ENCODE measurements at regions not wholly inside any gene's neighbourhood (a gene's known extent, or its start where the extent isn't known, plus 50 kb on each side); places are given as distances from the start of the nearest gene placed in this dataset.

DNA sequence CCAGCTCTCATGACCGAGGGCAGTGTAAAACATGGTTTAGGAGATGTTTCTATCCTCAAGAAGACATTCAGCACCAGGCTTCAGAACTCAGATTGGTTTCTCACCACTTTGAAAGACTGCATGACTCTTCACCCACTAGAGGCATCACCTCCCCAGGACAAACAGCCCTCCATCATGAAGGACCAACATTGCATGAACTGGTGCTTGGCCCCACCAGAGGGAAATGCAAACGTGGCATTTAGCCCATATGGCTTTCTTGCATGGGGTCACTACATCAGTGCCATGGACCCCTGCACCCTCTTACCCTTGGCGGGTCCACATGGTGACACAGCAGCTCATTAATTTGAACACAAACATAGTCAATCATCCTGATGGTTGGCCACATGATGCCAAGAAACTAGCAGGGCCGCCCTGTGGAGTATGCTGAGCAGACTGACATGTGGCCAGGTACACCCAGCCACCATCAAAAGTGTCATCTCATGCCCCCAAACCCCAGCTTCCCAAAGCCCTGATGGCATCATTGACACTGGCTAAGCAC, 129.5 kb upstream of the FSTL4 start:
- no peak for DNase-seq (ENCODE audit: low read depth in 2 of 2)

- no peak for DNase-seq (ENCODE audit: low read depth in 2 of 2)
These were observed 129.1 kb upstream of the FSTL4 start for GRCh38 chr5:133741396-133741795.

DNA sequence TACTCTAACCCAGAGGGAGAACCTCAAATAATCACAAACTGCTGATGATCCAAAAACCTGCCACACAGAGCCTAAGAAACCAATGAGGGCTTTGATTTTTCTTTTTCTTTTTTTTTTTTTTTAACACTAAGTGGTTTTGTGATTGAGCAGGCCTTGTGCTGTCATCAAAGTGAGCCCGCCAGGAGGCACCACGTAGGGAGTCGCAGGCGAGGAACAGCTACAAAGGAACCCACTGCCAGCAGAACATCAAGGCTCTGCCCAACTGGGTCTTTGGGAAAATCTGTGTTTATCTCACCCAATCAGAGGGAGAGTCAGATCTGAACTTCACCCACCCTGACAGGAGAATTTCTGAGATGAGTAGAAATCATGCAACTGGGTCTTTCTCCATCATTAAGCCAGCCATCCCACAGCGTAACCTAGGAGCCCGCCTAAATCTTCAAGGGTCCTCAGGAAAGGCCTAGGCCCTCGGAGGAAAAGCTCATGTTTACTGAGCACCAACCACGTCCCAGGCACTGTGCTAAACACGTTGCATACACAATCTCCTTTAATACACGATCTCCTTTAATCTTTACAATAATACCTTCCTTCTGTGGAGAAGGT, 126.9 kb upstream of the FSTL4 start:
- DNase-seq (ENCODE audit: low read depth in 2 of 2), result no peak

GRCh38 chr5:133738271-133738670, 125.9 kb upstream of the FSTL4 start:
- DNase-seq (ENCODE audit: low read depth in 2 of 2), result no peak

GRCh38 chr5:133736512-133736911, 124.2 kb upstream of the FSTL4 start:
- DNase-seq (ENCODE audit: low read depth in 2 of 2), result no peak

DNA sequence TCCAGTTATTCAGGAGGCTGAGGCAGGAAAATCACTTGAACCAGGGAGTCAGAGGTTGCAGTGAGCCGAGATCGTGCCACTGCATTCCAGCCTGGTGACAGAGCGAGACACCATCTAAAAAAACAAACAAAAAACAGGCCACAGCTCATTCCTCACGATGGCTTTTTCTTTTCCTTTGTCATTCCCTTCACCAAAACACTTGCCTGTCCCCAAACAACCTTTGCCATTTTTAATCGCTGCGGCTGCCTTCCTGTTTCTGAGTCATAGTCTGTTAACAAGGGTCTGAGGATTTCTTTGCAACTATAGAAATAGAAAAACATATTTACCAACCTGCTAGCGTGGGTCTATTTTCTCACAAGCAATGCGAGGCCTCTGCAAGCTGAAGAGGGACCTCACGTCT, 123.0 kb upstream of the FSTL4 start:
- no peak for DNase-seq (ENCODE audit: low read depth in 2 of 2)

DNA sequence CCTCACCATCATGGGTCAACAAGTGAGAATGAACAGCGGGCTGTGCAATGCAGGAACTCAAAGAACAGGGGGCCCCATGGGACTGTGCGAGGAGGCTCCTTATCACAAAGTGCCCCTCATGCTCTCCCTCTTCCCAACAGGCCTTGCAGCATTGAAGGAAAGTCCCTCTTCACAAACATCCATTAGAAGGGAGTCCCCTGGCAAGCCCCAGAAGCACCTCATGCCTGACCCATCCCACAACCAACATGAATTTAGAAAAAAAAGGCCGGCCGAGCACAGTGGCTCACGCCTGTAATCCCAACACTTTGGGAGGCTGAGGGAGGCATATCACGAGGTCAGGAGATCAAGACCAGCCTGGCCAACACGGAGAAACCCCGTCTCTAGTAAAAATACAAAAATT, 122.6 kb upstream of the FSTL4 start:
- DNase-seq (ENCODE audit: low read depth in 2 of 2), result no peak

DNA sequence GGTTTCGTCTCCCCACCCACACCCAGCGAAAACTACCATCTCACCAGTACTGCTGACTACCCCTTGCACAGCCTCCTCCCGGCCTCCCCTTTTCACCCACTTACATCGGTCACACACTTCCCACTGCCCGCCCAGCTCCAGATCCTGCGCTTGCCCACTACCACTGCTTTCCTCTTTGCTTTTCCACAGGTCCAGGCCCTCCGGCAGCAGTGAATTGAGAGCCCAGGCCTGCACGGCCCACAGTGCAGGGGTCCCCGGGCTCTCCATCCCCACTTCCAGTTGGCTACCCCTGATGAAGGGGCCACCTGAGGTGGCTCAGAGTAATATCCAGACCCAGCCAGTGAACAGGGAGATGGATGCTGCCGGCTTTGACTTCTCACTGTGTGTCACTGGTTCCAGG, 120.2 kb upstream of the FSTL4 start:
- no peak for DNase-seq (ENCODE audit: low read depth in 2 of 2)

DNA sequence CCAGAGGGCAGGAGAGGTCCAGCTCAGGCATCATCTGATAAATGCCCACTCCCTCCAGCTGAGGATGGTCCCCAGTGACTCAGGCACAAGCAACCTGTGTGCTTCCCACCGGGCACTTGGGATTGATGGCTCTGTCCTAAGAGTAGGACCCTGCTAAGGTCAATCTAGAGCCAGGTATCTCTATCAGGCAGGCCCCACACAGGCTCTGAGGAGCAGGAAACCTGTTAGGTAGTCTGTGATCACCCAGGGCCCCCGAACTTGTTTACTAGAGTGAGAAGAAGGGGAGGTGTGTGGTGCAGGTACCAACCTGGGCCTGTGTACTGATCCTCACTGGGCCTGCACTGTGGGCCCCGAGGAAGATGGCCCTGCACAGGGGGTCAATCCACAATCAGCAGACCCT, 119.6 kb upstream of the FSTL4 start:
- no peak for DNase-seq (ENCODE audit: low read depth in 2 of 2)

- no peak for DNase-seq (ENCODE audit: low read depth in 2 of 2)
These were observed 118.5 kb upstream of the FSTL4 start for GRCh38 chr5:133730866-133731265.

GRCh38 chr5:133730346-133730745, 118.0 kb upstream of the FSTL4 start:
- DNase-seq (ENCODE audit: low read depth in 2 of 2), result no peak

- DNase-seq (ENCODE audit: low read depth in 2 of 2), result no peak
These were observed 117.5 kb upstream of the FSTL4 start for GRCh38 chr5:133729800-133730199.

GRCh38 chr5:133728475-133728874, 116.1 kb upstream of the FSTL4 start:
- no peak for DNase-seq (ENCODE audit: low read depth in 2 of 2)

GRCh38 chr5:133727636-133728035, 115.3 kb upstream of the FSTL4 start:
- DNase-seq (ENCODE audit: low read depth in 2 of 2), result no peak

GRCh38 chr5:133723651-133724366, 111.5 kb upstream of the FSTL4 start:
- no peak for DNase-seq (ENCODE audit: low read depth in 2 of 2)

DNA sequence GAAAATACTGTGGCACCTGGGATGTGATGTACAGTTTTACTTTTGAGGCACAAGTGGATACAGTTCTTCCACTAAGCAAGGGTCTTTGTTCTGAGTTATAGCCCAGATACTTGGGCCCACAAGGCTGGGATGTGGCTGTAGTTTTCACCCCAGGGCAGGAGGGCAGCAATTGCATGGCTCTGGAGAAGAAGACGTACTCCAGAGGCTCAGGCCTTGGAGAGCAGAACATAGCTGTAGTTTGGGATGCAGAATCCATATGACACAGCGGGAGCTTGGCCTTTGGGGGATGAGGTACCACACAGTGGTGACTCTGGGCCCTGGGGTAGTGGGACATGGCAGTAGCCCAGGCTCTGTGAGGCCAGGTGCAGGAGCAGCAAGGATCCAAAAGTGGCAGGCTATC, 110.8 kb upstream of the FSTL4 start:
- no peak for DNase-seq (ENCODE audit: low read depth in 2 of 2)

- no peak for DNase-seq (ENCODE audit: low read depth in 2 of 2)
These were observed 109.0 kb upstream of the FSTL4 start for GRCh38 chr5:133721365-133721764.

DNA sequence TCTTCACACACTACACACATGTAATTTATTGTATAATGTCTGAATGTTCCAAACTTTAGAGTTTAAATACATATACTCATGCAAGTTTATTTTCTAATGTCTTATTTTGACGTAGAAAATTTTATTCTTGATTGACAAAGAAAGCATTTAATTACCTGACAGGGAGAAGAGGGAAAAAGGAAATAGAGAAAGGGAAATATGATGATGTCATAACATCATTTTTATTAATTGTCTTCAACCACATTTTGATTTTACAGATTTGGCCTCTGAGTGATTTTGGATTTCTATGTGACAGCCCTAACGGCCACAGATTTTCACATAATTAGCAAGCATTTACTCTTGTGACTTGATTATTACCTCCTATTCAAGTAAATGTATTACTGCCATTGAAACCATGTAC, 106.1 kb upstream of the FSTL4 start:
- DNase-seq (ENCODE audit: low read depth in 2 of 2), result no peak

DNA sequence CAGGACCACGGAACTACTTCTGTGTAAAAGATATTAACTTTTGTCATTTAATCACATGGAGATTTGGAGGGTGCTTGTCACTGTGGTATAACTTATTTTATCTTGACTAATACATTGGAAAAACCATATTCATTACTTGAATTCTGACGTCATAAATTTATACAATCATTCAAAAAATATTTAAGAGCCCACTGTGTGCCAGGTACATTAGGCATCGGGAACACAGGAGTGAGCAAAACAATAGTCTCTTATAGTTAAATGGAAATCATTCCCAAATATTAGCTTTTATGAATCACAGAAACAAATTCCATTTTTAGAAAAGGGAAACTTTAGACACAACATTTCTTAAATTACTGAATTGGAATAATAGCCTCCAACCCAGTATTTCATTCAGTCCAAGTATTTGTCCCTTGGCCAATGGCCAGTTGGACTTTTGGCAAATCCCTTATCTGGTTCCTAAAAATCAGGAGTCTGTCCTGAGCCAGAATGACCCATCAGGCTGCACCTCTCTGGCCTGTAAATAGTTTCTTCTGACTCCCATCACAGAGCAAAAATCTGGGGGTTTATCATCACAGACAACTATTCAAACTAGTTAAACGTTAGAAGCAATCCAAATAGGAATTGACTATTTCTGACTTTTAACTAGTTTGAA, 104.3 kb upstream of the FSTL4 start:
- DNase-seq (ENCODE audit: low read depth in 2 of 2), result no peak

GRCh38 chr5:133715616-133716015, 103.3 kb upstream of the FSTL4 start:
- no peak for DNase-seq (ENCODE audit: low read depth in 2 of 2)

- no peak for DNase-seq (ENCODE audit: low read depth in 2 of 2)
These were observed 102.9 kb upstream of the FSTL4 start for GRCh38 chr5:133715216-133715615.

- no peak for DNase-seq (ENCODE audit: low read depth in 2 of 2)
These were observed 102.0 kb upstream of the FSTL4 start for GRCh38 chr5:133714161-133714915.

All from fibroblast of skin of left biceps (primary cell).